GM21825 (cell line): ENCODE measurements at regions not wholly inside any gene's neighbourhood (a gene's known extent, or its start where the extent isn't known, plus 50 kb on each side); places are given as distances from the start of the nearest gene placed in this dataset.
"Not testable (repeated sequence)": the region's sequence is repeated elsewhere in the genome, so short reads cannot be mapped to it uniquely, and the experiment has no call there.

Experiments used
- ATAC-seq: cut with Tn5 transposase; IDR thresholded peaks from one replicate; pipeline ENCODE4 v1.9.1; 2021; ENCODE audit warnings: mild to moderate bottlenecking, moderate library complexity; ENCODE audit not compliant: unreplicated experiment

GRCh38 chr20:25991051-25991755, 294.6 kb upstream of the ZNF337 start:
- no peak for ATAC-seq

GRCh38 chr20:25989686-25990085, 293.0 kb upstream of the ZNF337 start:
- ATAC-seq, result not testable (repeated sequence)

GRCh38 chr20:25989196-25989595, 292.5 kb upstream of the ZNF337 start:
- no peak for ATAC-seq

DNA sequence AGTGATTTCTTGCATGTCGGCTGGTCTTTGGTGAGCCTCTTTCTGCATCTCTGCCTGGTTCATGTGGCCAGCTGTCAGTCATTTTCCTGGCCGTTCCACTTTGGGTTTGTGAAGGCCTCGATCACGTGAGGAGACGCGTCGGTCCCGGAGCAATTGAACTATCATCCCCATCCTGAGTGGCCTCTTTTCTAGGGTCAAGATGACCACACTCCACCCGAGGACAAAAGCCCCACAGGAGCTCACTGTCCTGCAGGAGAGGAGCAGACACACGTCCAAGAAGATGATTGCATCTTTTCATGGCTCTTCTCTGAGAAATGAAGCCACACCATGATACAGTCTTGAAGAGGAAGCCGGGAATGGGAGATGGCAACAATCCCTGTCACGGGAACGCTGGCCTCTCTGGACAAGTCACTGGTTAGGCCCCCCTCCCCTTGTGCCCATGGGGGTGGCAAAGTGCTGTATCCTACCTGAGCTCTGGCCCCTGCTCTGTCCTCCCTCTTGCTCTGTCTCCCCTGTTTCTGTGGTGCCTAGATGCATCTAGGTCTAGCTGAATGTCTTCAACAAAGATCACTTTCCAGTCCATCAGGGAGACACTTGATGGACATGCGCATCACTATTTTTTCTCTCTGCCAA, 291.4 kb upstream of the ZNF337 start:
- ATAC-seq, result not testable (repeated sequence)

DNA sequence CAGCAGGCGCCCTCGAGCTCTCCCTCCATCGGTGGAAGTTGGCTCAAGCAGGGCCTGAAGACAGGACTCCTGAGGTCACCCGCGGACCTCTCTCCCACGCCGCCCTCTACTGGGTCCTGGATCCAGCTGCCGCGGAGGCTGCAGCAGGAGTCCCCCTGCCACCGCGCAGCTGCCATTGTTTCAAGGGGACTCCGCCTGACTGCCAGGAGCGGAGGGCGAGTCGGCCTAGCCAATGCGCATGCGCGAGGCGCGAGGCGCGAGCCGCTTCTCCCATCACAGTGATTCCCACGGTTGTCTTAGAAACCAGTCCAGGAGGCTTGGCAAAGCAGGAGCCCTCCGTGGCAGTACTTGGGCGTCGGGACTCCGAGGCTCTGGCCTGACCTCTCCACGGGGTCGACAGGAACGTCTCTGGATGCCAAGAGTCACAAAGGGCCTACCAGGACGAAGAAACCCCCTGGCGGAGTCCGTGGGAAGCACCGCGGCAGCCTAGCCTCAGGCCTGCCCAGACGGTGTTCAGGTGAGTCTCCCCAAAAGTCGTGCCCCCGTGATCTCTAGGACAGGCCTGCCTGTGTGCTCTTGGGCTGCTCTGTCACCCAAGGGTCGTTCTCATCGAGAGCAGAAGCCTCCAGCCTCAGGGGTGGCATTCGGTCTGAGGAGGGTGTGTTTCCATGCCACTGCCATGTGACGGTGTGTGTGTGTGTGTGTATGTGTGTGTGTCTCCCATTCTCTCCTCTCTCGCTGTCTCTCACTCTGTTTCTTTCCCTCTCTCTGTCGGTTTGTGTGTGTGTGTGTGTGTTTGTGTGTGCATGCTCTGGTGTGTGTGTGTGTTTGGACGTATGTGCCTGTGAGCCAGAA, 290.6 kb upstream of the ZNF337 start:
- peak; percentile 75 for ATAC-seq

- ATAC-seq, result no peak
These were observed 288.9 kb upstream of the ZNF337 start for GRCh38 chr20:25985597-25985996.

DNA sequence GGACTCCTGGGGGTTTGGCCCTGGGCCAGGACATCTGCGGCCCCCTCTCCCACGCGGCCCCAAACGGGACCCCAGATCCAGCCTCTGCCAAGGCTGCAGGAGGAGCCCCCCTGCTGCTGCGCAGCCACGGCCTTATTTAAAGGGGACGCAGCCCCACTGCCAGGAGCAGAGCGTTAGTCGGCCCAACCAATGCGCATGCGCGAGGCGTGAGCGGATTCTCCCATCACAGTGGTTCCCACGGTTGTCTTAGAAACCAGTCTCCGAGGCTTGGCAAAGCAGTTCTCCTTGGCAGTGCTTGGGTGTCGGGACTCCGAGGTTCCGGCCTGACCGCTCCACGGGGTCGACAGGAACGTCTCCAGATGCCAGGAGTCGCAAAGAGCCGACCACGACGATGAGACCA, 288.3 kb upstream of the ZNF337 start:
- no peak for ATAC-seq

DNA sequence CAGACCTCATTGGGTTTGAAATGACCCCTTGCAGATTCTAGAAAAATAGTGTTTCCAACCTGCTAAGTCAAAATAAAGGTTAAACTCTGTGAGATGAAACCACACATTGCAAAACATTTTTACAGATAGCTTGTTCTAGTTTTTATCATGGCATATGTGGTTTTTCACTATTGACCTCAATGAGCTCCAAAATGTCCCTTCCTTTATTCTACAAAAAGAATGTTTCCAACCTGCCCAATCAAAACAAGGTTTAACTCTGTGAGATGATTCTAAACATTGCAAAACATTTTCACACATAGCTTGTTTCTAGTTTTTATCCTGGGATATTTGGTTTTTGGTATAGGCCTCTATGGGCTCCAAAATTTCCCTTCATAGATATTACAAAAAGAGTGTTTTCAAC, 286.0 kb upstream of the ZNF337 start:
- not testable (repeated sequence) for ATAC-seq

GRCh38 chr20:25978450-25979190, 282.0 kb upstream of the ZNF337 start:
- ATAC-seq, result not testable (repeated sequence)

DNA sequence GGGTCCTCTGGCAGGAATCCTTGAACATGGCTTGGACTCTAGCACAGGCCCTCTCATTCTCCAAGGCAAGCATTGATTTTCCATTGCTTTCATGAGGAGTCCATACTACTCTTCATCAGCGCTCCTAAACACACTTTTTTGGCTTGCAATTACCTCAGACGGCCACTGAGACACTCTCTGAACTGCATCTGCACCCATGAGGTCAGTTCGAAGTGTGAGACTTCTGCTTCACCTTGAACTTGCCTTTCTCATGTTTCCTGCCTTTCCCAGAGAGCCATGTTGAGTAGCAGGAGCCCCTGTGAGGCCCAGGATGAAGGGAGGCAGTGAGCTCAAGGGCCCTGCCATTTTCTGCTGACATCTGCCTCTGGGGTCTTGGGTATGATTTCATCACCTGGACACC, 279.2 kb upstream of the ZNF337 start:
- not testable (repeated sequence) for ATAC-seq

- ATAC-seq, result not testable (repeated sequence)
These were observed 268.6 kb upstream of the ZNF337 start for GRCh38 chr20:25965203-25965602.

- ATAC-seq, result not testable (repeated sequence)
These were observed 257.2 kb upstream of the ZNF337 start for GRCh38 chr20:25953876-25954275.

- not testable (repeated sequence) for ATAC-seq
These were observed 238.6 kb upstream of the ZNF337 start for GRCh38 chr20:25935230-25935629.

GRCh38 chr20:25932806-25933205, 236.2 kb upstream of the ZNF337 start:
- not testable (repeated sequence) for ATAC-seq

DNA sequence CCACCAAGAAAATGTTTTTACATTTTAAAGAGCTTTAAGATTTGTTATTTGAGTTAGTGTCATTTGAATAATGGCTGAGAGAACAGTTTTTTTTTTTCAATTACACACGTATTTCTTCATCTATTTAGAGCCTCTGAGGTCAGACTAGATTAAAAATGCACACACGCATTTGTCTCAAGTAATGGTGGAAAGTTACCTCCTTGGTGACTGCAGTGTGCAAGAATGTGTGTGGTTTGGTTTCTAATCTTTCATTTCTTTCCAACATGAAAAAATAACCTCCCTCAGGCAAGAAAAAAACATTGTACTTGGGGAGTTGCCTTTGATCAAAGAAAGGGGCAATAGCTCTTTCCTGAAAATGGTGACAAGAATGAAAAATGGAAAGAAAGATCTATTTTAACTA, 235.5 kb upstream of the ZNF337 start:
- not testable (repeated sequence) for ATAC-seq

DNA sequence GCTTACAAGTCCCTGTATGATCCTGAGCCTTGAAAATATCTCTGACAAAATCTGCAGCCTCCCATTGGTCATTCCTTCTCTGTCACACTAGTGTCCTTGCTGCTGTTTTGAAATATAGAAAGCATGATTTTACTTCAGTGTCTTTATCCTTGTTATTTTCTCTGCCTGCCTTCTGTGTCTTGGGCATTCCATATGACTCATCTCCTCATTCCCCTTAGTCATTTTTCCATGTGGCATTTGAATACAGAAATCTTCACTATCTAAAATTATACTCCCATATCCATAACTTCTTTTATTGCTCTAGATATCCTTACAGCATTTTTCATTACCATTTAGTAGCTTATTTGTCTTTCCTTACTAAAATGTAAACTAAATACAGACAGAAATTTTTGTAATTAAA, 205.7 kb upstream of the ZNF337 start:
- not testable (repeated sequence) for ATAC-seq

DNA sequence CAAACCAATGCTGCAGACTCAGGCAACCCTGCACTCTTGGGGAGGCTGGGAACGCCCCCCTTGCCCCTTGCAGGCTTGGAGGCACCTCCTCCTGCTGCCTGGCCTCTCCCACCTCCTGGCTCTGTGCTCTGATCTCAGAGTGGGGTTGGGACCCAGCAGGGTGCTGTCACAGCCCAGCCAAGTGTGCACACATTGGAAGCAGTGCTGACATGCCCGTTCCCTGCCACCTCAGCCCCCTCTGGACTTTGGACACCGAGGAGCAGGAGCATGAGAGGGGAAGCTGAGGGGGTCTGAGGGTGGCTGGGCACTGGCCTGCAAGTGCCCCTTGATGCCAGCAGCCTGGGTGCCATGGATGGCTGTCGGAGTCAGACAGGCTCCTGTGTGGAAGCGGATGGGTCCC, 202.0 kb upstream of the ZNF337 start:
- ATAC-seq, result not testable (repeated sequence)

DNA sequence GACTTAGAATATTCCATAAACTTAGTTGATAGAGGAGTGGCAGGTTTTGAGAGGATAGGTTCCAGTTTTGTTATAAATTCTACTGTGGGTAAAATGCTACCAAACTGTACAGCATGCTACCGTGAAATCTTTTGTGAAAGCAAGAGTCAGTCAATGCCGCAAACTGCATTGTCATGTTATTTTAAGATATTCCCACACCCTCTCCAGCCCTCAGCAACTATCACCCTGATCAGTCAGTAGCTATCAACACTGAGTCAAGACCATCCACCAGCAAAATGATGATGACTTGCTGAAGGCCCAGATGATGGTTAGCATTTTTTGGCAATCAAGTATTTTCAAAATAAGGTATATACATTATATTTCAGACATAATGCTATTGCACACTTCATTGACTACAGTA, 182.4 kb upstream of the ZNF337 start:
- not testable (repeated sequence) for ATAC-seq

DNA sequence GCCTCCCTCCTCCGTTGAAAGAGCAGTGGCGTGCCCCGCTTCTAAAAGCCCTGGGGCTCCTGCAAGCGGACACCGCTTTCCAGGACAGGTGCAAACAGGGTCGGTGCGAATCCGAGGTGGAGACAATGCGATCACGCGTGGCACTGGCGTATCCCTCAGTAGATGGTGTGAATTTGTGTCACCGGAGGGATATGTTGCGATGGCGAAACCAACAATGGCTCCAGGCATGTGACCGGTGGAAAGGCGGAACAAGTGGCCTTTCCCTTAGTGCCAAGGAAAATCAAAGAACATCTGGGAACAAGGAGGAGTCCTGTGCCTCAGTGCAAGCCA, 172.0 kb upstream of the ZNF337 start:
- ATAC-seq, result not testable (repeated sequence)

DNA sequence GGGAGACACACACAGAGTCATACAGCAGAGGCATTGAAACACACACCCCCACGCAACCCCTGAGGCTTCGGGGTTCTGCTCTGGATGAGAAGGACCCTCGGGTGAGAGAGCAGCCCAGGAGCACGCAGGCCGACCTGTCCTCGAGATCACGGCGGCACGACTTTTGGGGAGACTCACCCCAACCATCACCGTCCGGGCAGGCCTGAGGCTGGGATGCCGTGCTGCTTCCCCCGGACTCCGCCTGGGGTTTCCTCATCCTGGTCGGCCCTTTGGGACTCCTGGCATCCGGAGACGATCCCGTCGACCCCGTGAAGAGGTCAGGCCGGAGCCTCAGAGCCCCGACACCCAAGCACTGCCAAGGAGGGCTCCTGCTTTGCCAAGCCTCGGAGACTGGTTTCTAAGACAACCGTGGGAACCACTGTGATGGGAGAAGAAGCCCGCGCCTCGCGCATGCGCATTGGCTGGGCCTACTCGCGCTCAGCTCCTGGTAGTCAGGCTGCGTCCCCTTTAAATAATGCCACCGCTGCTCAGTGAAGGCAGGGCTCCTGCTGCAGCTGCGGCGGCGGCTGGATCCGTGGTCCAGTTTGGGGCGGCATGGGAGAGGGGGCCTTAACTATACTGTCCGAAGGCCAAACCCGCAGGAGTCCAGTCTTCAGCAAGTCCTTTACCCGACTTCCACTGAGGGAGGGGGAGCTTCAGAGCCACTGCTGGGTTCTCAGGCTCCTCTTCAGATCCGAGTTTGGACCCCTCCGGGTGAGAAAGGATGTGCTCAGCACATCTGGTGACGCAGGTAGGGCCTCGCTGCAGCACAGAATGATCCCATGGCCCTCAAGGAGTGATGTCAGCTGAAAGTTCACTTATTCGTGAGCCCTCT, 171.4 kb upstream of the ZNF337 start:
- ATAC-seq, result peak; percentile 51
